Liver (tissue), 8 donors: ENCODE measurements at regions not wholly inside any gene's neighbourhood (a gene's known extent, or its start where the extent isn't known, plus 50 kb on each side); places are given as distances from the start of the nearest gene placed in this dataset.

Experiments
- DNase-seq: peaks from one replicate; pipeline ENCODE4 v3.0.0-alpha.2; 2017; ENCODE audit warnings: low spot score
- H3K27ac ChIP-seq, 2 donors: one replicate each; pipeline ENCODE4 v1.7.0; 2013; ENCODE audit warnings: inconsistent platforms in 2 of 2, low read length in 2 of 2, control low read depth in 1 of 2, low read depth in 1 of 2, mild to moderate bottlenecking in 1 of 2
- H3K27me3 ChIP-seq, 4 donors: one replicate each; pipeline versions ENCODE4 v1.6.1 to v1.7.0; 2013; ENCODE audit warnings: low read length in 3 of 4, inconsistent platforms in 1 of 4, mild to moderate bottlenecking in 1 of 4, moderate library complexity in 1 of 4; ENCODE audit not compliant: control insufficient read depth in 4 of 4, insufficient read depth in 4 of 4
- H3K36me3 ChIP-seq, 4 donors: one replicate each; pipeline versions ENCODE4 v1.6.1 to v1.7.0; 2013; ENCODE audit warnings: low read length in 3 of 4, mild to moderate bottlenecking in 3 of 4, low read depth in 1 of 4, moderate library complexity in 1 of 4; ENCODE audit not compliant: control insufficient read depth in 4 of 4, insufficient read depth in 3 of 4
- H3K4me1 ChIP-seq, 4 donors: one replicate each; pipeline versions ENCODE4 v1.6.1 to v1.7.0; 2013; ENCODE audit warnings: low read length in 3 of 4, mild to moderate bottlenecking in 3 of 4, moderate library complexity in 1 of 4; ENCODE audit not compliant: control insufficient read depth in 4 of 4, insufficient read depth in 4 of 4
- H3K4me3 ChIP-seq, 3 donors: one replicate each; pipeline versions ENCODE4 v1.6.1 to v1.7.0; 2013; ENCODE audit warnings: low read length in 3 of 3, control low read depth in 1 of 3, low read depth in 1 of 3, mild to moderate bottlenecking in 1 of 3
- H3K9ac ChIP-seq, 2 donors: one replicate each; pipeline ENCODE4 v1.7.0; 2013; ENCODE audit warnings: low read length in 2 of 2, mild to moderate bottlenecking in 2 of 2, moderate library complexity in 2 of 2, control low read depth in 1 of 2, low read depth in 1 of 2
- H3K9me3 ChIP-seq, 4 donors: one replicate each; pipeline versions ENCODE4 v1.6.1 to v1.7.0; 2013; ENCODE audit warnings: low read length in 3 of 4; ENCODE audit not compliant: control insufficient read depth in 4 of 4
- ATF3 ChIP-seq: IDR thresholded peaks from 2 replicates; pipeline ENCODE4 v1.6.1; 2016; ENCODE audit warnings: antibody characterized with exemption
- EGR1 ChIP-seq, 2 donors: IDR thresholded peaks; 2 replicates each; pipeline ENCODE4 v1.6.1; 2016 to 2018; ENCODE audit warnings: antibody characterized with exemption in 2 of 2, low read depth in 2 of 2
- FOXA1 ChIP-seq: IDR thresholded peaks from 2 replicates; pipeline ENCODE4 v1.6.1; 2016; ENCODE audit warnings: antibody characterized with exemption
- FOXA2 ChIP-seq: IDR thresholded peaks from 2 replicates; pipeline ENCODE4 v1.6.1; 2016; ENCODE audit warnings: antibody characterized with exemption
- GABPA ChIP-seq, 2 donors: IDR thresholded peaks in 1 of 2; conservative IDR thresholded peaks in 1 of 2; 2 replicates each; pipeline ENCODE4 v1.6.1; 2016; ENCODE audit warnings: antibody characterized with exemption in 2 of 2, mild to moderate bottlenecking in 1 of 2, moderate library complexity in 1 of 2
- RXRA ChIP-seq, 2 donors: IDR thresholded peaks; 2 replicates each; pipeline ENCODE4 v1.6.1; 2017 to 2018; ENCODE audit warnings: antibody characterized with exemption in 2 of 2, mild to moderate bottlenecking in 1 of 2
- SP1 ChIP-seq: IDR thresholded peaks from 2 replicates; pipeline ENCODE4 v1.6.1; 2018; ENCODE audit warnings: antibody characterized with exemption, mild to moderate bottlenecking
- YY1 ChIP-seq: IDR thresholded peaks from 2 replicates; pipeline ENCODE4 v1.6.1; 2016; ENCODE audit warnings: antibody characterized with exemption, mild to moderate bottlenecking
- WGBS: extraction: QIAGEN DNeasy Blood & Tissue Kit; methylation state at CpG from one replicate; pipeline ENCODE4 v1.1.7; 2013; 5-methylcytosine and 5-hydroxymethylcytosine counted together
- TF ChIP-seq, protein P1 (sequence below): fragments of 150-350 bp; IDR thresholded peaks from 2 replicates; pipeline ENCODE4 v1.5.1; 2017; ENCODE audit warnings: improper control_type of control experiment, low read depth, low read length; ENCODE audit not compliant: missing input control
- TF ChIP-seq, protein P2 (sequence below): IDR thresholded peaks from 2 replicates; pipeline ENCODE4 v1.6.1; 2016; ENCODE audit warnings: antibody characterized with exemption, mild to moderate bottlenecking
- donor health status: healthy.
- donor health status: healthy.
- donor health status: healthy.
- donor health status: healthy.
- donor health status: healthy.

- 62% methylated on average over 5 of the region's 5 CpGs for WGBS
- no peak overlapping the region for H3K9ac ChIP-seq
Observed at GRCh38 chr4:137455647-137456321, 76.5 kb downstream of the PCDH18 start.

GRCh38 chr4:137454767-137455166 is 77.5 kb downstream of the PCDH18 start:
- no peaks in the 10 kb centered on the region for H3K27me3 ChIP-seq
- H3K4me1 ChIP-seq = no peaks in the 10 kb centered on the region
- no peak overlapping the region for H3K9ac ChIP-seq
- H3K9me3 ChIP-seq = no peaks in the 10 kb centered on the region
- no peak for DNase-seq
- no peaks in the 10 kb centered on the region for H3K36me3 ChIP-seq
- H3K4me3 ChIP-seq = no peak overlapping the region
- no peak overlapping the region for H3K27ac ChIP-seq
- TF ChIP-seq, protein P1, sequence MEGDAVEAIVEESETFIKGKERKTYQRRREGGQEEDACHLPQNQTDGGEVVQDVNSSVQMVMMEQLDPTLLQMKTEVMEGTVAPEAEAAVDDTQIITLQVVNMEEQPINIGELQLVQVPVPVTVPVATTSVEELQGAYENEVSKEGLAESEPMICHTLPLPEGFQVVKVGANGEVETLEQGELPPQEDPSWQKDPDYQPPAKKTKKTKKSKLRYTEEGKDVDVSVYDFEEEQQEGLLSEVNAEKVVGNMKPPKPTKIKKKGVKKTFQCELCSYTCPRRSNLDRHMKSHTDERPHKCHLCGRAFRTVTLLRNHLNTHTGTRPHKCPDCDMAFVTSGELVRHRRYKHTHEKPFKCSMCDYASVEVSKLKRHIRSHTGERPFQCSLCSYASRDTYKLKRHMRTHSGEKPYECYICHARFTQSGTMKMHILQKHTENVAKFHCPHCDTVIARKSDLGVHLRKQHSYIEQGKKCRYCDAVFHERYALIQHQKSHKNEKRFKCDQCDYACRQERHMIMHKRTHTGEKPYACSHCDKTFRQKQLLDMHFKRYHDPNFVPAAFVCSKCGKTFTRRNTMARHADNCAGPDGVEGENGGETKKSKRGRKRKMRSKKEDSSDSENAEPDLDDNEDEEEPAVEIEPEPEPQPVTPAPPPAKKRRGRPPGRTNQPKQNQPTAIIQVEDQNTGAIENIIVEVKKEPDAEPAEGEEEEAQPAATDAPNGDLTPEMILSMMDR = no peak
- TF ChIP-seq FOXA2 (no peak), RXRA (IDR thresholded peaks at IDR 0.05) (no peak), EGR1 (IDR thresholded peaks at IDR 0.05; ENCODE audit: low read depth in 2 of 2) (no peak)
- TF ChIP-seq, protein P2, sequence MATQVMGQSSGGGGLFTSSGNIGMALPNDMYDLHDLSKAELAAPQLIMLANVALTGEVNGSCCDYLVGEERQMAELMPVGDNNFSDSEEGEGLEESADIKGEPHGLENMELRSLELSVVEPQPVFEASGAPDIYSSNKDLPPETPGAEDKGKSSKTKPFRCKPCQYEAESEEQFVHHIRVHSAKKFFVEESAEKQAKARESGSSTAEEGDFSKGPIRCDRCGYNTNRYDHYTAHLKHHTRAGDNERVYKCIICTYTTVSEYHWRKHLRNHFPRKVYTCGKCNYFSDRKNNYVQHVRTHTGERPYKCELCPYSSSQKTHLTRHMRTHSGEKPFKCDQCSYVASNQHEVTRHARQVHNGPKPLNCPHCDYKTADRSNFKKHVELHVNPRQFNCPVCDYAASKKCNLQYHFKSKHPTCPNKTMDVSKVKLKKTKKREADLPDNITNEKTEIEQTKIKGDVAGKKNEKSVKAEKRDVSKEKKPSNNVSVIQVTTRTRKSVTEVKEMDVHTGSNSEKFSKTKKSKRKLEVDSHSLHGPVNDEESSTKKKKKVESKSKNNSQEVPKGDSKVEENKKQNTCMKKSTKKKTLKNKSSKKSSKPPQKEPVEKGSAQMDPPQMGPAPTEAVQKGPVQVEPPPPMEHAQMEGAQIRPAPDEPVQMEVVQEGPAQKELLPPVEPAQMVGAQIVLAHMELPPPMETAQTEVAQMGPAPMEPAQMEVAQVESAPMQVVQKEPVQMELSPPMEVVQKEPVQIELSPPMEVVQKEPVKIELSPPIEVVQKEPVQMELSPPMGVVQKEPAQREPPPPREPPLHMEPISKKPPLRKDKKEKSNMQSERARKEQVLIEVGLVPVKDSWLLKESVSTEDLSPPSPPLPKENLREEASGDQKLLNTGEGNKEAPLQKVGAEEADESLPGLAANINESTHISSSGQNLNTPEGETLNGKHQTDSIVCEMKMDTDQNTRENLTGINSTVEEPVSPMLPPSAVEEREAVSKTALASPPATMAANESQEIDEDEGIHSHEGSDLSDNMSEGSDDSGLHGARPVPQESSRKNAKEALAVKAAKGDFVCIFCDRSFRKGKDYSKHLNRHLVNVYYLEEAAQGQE = no peak

More at GRCh38 chr4:137455647-137456321, 76.5 kb downstream of the PCDH18 start:
- Histone ChIP-seq H3K27me3 (peaks cover 0 to 3% (median 0%) of the 10 kb centered on the region in 4 donors), H3K9me3 (no peaks in the 10 kb centered on the region), H3K27ac (no peak overlapping the region), H3K36me3 (no peaks in the 10 kb centered on the region), H3K4me3 (no peak overlapping the region), H3K4me1 (no peaks in the 10 kb centered on the region)
- no peak for DNase-seq
- TF ChIP-seq GABPA (IDR thresholded peaks at IDR 0.05 in 1 of 2, conservative IDR thresholded peaks at IDR 0.05 in 1 of 2) = no peak
- TF ChIP-seq ATF3 = no peak
- TF ChIP-seq YY1 = no peak
- no peak for TF ChIP-seq SP1
- TF ChIP-seq, protein P1 = no peak
- no peak for TF ChIP-seq EGR1 (IDR thresholded peaks at IDR 0.05; ENCODE audit: low read depth in 2 of 2)
- no peak for TF ChIP-seq FOXA1
